ENCODE measurements at regions not wholly inside any gene's neighbourhood (a gene's known extent, or its start where the extent isn't known, plus 50 kb on each side); places are given as distances from the start of the nearest gene placed in this dataset.

DNA sequence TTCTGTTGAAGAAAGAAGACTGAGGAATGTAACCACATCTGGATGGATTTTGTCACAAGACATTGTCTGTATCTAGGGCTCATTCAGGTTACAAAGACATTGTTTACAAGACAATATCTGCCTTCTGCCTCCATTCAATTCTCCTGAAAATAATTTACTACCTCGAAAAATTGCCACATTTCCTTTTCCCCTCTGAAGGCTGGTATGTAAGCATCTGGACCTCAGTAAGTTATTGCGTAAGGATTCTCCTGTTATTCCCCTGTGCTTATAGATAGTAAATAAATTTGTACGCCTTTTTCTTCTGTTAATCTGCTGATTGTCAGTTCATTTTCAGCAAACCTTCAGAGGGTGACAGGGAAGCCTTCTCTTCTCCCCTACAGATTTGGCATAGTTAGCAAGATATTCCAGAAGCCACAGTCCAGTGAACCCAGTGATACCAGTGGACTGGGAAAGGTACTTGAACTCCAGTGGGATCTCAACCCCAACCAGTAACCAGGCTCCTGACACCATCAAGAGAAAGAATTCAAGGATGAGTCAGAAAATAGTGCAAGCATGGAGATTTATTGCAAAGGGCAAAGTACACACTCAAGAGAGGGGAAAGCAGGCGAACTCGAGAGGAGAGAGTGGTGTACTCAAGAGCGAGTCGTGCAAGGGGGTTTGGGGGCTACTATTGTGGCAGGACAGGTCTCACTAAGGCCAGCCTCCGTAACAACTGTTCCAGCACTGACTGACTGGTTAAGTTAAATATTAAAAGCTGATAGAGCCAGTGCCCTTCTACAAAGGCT lies 706.9 kb upstream of the GHITM start:
- no peak for DNase-seq
- H3K9me3 Mint-ChIP-seq, result peaks cover 57% of the 10 kb centered on the region
- H3K27ac Mint-ChIP-seq, result no peak overlapping the region
- peaks cover 4% of the 10 kb centered on the region; the same call in 1 of the 2 replicates for H3K36me3 Mint-ChIP-seq (ENCODE audit: low read depth)
- H3K4me3 Mint-ChIP-seq, result no peak overlapping the region
- H3K4me1 Mint-ChIP-seq (ENCODE audit: low read depth), result no peaks in the 10 kb centered on the region
- TF ChIP-seq, protein P1, sequence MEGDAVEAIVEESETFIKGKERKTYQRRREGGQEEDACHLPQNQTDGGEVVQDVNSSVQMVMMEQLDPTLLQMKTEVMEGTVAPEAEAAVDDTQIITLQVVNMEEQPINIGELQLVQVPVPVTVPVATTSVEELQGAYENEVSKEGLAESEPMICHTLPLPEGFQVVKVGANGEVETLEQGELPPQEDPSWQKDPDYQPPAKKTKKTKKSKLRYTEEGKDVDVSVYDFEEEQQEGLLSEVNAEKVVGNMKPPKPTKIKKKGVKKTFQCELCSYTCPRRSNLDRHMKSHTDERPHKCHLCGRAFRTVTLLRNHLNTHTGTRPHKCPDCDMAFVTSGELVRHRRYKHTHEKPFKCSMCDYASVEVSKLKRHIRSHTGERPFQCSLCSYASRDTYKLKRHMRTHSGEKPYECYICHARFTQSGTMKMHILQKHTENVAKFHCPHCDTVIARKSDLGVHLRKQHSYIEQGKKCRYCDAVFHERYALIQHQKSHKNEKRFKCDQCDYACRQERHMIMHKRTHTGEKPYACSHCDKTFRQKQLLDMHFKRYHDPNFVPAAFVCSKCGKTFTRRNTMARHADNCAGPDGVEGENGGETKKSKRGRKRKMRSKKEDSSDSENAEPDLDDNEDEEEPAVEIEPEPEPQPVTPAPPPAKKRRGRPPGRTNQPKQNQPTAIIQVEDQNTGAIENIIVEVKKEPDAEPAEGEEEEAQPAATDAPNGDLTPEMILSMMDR (IDR thresholded peaks at IDR 0.05), result no peak
- peaks cover 1% of the 10 kb centered on the region for H3K27me3 Mint-ChIP-seq (ENCODE audit: insufficient read depth)

DNA sequence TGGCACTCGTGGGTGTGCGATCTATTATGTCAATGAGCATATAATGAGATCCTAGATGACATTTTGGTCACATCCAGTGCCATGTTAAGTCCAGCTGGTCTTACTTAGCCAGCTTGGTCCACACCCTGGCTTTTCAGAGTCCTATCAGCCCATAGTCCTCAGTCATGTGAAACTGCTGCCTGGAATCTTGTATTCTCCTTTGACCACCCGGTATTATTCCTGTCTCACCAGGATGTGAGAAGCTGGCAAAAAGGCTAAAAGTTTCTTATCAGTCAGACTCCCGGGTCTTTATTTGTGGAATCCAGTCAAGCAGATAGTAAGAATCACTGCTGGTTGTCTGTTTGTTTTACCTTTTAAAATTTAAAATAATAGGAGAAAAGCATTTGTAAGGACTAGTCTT lies 705.6 kb upstream of the GHITM start:
- Mint-ChIP-seq H3K27ac (no peak overlapping the region), H3K9me3 (peaks cover 45% of the 10 kb centered on the region), H3K4me1 (ENCODE audit: low read depth) (no peaks in the 10 kb centered on the region), H3K36me3 (ENCODE audit: low read depth) (peaks cover 4% of the 10 kb centered on the region; the same call in 1 of the 2 replicates), H3K4me3 (no peak overlapping the region), H3K27me3 (ENCODE audit: insufficient read depth) (peaks cover 1% of the 10 kb centered on the region)
- TF ChIP-seq, protein P1 (IDR thresholded peaks at IDR 0.05), result no peak
- DNase-seq, result no peak

DNA sequence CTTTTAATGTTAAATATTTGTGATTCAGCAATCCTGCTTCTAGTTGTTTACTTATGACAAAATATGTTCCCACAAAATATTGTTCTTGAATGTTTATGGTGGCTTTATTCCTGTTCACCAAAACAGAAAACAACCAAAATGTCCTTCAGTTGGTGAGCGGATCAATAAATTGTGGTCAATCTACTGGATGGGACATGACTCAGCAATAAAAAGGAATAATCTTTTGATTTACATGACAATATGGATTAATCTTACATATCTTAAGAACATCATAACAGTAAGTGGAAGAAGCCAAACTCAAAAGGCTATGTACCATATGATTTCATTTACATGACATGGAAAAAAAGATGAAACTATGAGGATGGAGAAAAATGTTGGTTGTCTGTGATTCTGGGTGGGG lies 691.3 kb upstream of the GHITM start:
- Mint-ChIP-seq H3K4me1 (ENCODE audit: low read depth) (no peaks in the 10 kb centered on the region), H3K27ac (no peak overlapping the region), H3K27me3 (ENCODE audit: insufficient read depth) (no peaks in the 10 kb centered on the region), H3K9me3 (peaks cover 51% of the 10 kb centered on the region), H3K36me3 (ENCODE audit: low read depth) (no peaks in the 10 kb centered on the region), H3K4me3 (no peak overlapping the region)
- TF ChIP-seq, protein P1 (IDR thresholded peaks at IDR 0.05), result no peak
- DNase-seq, result no peak

DNA sequence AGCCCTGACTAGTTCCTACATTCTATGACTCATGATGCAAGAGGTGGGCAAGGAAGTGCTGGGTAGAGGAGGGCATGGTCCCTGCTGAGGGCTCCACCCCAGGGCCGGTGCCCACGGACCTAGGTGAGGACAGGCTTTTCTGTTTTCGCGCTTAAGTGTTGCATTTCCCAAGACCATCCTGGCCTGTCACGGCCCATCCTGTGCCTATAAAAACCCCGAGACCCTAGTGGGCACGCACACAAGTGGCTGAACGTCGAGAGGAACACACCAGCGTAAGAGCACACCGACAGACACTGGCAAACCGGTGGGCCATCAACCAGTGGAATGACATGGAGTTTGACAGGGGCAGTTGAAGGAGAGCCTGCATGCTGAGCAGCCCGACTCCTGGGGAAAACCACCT lies 680.7 kb upstream of the GHITM start:
- H3K9me3 Mint-ChIP-seq, result peaks cover 35% of the 10 kb centered on the region
- no peak overlapping the region for H3K27ac Mint-ChIP-seq
- H3K27me3 Mint-ChIP-seq (ENCODE audit: insufficient read depth), result peaks cover 3% of the 10 kb centered on the region; the same call in 1 of the 2 replicates
- no peaks in the 10 kb centered on the region for H3K36me3 Mint-ChIP-seq (ENCODE audit: low read depth)
- H3K4me1 Mint-ChIP-seq (ENCODE audit: low read depth), result no peaks in the 10 kb centered on the region
- TF ChIP-seq, protein P1 (IDR thresholded peaks at IDR 0.05), result no peak
- H3K4me3 Mint-ChIP-seq, result no peak overlapping the region
- no peak for DNase-seq

DNA sequence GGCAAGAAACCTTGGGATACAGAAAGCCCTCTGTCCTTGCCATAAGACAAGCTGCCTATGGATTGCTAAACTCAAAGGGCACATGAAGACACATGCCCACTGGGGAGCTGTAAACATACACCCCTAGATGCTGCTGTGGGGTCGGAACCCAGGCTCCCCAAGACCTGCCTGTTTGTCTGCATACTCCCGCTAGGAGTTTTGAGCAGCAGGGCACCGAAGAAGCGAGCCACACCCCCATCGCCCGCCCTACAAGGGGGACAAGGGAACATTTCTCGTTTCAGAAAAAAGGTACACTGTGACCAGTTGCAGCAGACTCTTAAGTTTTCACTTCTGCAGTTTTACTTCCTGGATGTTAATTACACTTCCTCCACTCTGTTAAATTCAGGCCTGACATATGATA lies 680.2 kb upstream of the GHITM start:
- H3K4me1 Mint-ChIP-seq (ENCODE audit: low read depth), result no peaks in the 10 kb centered on the region
- peaks cover 3% of the 10 kb centered on the region; the same call in 1 of the 2 replicates for H3K27me3 Mint-ChIP-seq (ENCODE audit: insufficient read depth)
- no peak for DNase-seq
- H3K27ac Mint-ChIP-seq, result no peak overlapping the region
- H3K4me3 Mint-ChIP-seq, result no peak overlapping the region
- TF ChIP-seq, protein P1 (IDR thresholded peaks at IDR 0.05), result no peak
- H3K36me3 Mint-ChIP-seq (ENCODE audit: low read depth), result no peaks in the 10 kb centered on the region
- H3K9me3 Mint-ChIP-seq, result peaks cover 38% of the 10 kb centered on the region
